Stomach (tissue), 4 donors: ENCODE measurements at regions not wholly inside any gene's neighbourhood (a gene's known extent, or its start where the extent isn't known, plus 50 kb on each side); places are given as distances from the start of the nearest gene placed in this dataset.

Source experiments
- EP300 ChIP-seq: sonication (generic); formaldehyde crosslinking; IDR thresholded peaks from one replicate; pipeline ENCODE4 v1.6.1; 2017; ENCODE audit warnings: antibody characterized with exemption
- POLR2A ChIP-seq, 4 donors: fragments of 450-650 bp; IDR thresholded peaks; one replicate each; pipeline ENCODE4 v1.6.1; 2016; ENCODE audit warnings: antibody characterized with exemption in 4 of 4, control low read depth in 2 of 4, mild to moderate bottlenecking in 1 of 4, moderate library complexity in 1 of 4
- POLR2AphosphoS5 ChIP-seq, 3 donors: sonication (generic); formaldehyde crosslinking; IDR thresholded peaks; one replicate each; pipeline ENCODE4 v1.6.1; 2016; ENCODE audit warnings: antibody characterized with exemption in 3 of 3
- TF ChIP-seq, protein P1 (sequence below), 7 experiments: fragments of 450-650 bp in 4 of 7; fragments of 200-600 bp in 3 of 7; sonication (generic) in 3 of 7; IDR thresholded peaks; one replicate each; pipeline ENCODE4 v1.5.1; 2016 to 2019; ENCODE audit warnings: antibody characterized with exemption in 7 of 7, control low read depth in 2 of 7, mild to moderate bottlenecking in 1 of 7

DNA sequence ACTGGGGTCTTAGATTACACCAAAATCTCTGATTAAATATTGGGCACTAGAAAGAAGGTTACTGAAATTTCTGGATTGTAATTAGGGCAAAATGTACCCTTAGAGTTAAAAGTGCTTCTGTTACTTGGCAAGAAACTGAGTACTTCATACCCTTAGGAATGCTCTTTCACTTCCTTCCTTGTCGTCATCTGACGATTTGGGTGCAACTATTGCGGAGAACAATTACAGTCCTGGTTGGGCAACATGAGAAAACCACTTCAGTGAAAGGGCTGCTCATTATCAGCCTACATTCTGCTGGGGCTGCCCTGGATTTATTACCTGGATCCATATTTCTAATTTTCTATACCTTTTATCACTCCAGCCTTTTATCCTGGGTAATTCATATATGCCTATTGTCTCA lies 348.5 kb upstream of the MDGA2 start:
- TF ChIP-seq, protein P1, sequence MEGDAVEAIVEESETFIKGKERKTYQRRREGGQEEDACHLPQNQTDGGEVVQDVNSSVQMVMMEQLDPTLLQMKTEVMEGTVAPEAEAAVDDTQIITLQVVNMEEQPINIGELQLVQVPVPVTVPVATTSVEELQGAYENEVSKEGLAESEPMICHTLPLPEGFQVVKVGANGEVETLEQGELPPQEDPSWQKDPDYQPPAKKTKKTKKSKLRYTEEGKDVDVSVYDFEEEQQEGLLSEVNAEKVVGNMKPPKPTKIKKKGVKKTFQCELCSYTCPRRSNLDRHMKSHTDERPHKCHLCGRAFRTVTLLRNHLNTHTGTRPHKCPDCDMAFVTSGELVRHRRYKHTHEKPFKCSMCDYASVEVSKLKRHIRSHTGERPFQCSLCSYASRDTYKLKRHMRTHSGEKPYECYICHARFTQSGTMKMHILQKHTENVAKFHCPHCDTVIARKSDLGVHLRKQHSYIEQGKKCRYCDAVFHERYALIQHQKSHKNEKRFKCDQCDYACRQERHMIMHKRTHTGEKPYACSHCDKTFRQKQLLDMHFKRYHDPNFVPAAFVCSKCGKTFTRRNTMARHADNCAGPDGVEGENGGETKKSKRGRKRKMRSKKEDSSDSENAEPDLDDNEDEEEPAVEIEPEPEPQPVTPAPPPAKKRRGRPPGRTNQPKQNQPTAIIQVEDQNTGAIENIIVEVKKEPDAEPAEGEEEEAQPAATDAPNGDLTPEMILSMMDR (IDR thresholded peaks at IDR 0.05): no peak
- TF ChIP-seq POLR2A (IDR thresholded peaks at IDR 0.05): no peak
- TF ChIP-seq POLR2AphosphoS5 (IDR thresholded peaks at IDR 0.05): no peak
- no peak for TF ChIP-seq EP300
